Right ventricle myocardium superior (tissue), 1 donor: ENCODE measurements at regions not wholly inside any gene's neighbourhood (a gene's known extent, or its start where the extent isn't known, plus 50 kb on each side); places are given as distances from the start of the nearest gene placed in this dataset.
"Not testable (repeated sequence)": the region's sequence is repeated elsewhere in the genome, so short reads cannot be mapped to it uniquely, and the experiment has no call there.

ENCODE experiments used
- ATAC-seq: fragments of 200-7000 bp; cut with Tn5 transposase; one replicate; pipeline ENCODE4 v1.9.1; 2020; ENCODE audit warnings: mild to moderate bottlenecking; ENCODE audit not compliant: poor library complexity
- DNase-seq: peaks from one replicate; pipeline ENCODE4 v3.0.0-alpha.2; 2020
- intact Hi-C: fragments of 100-400 bp; cut with DNase I; formaldehyde crosslinking; loops from one replicate; pipeline ENCODE4 v1.11.2; 2022
- donor health status: DM: no; HTN: yes; CAD: no; lungs with severe emphysema.

DNA sequence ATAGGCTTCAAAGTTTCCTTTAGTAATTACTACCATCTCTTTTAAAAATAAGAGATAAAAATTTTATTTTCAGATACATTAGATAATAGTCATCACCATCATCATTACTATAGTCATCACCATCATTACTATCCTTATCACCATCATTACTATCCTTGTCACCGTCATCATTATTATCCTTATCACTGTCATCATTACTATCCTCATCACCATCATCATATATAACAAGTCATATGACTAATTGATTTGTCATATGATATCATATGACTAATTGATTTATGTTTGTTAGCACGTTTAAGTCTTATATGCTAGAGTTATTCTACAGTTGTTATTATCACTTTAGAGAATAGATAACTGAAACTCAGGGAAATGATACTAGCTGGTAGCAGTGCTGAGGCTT, 382.1 kb upstream of the CDH18 start:
- intact Hi-C loops: no loop called here
- ATAC-seq (no peak), DNase-seq (no peak)

DNA sequence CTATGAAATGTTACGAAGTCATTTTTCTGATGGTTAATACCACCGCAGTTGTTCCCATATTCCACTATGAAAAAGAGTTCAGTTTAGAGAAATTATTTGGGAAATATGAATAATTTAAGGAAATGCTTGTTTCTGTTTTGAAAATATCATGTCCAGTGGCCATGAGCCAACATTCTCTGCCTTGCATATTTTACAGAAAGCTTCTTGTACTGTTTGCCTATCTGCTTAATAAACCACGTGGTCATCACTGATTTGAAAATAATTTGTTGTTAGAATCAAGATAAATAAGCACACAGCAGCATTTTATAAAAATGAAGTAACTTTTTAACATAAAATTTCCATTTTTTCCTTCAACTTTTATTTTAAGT, 381.5 kb upstream of the CDH18 start:
- DNase-seq (no peak), ATAC-seq (no peak)
- intact Hi-C loops: no loop called here

- intact Hi-C loops: no loop called here
- DNase-seq (no peak), ATAC-seq (no peak)
Observed at GRCh38 chr5:20368571-20369517, 380.8 kb upstream of the CDH18 start.

GRCh38 chr5:20367178-20367577, 379.2 kb upstream of the CDH18 start:
- DNase-seq (no peak), ATAC-seq (no peak)
- intact Hi-C loops: no loop called here

GRCh38 chr5:20360263-20360662, 372.3 kb upstream of the CDH18 start:
- intact Hi-C loops: no loop called here

DNA sequence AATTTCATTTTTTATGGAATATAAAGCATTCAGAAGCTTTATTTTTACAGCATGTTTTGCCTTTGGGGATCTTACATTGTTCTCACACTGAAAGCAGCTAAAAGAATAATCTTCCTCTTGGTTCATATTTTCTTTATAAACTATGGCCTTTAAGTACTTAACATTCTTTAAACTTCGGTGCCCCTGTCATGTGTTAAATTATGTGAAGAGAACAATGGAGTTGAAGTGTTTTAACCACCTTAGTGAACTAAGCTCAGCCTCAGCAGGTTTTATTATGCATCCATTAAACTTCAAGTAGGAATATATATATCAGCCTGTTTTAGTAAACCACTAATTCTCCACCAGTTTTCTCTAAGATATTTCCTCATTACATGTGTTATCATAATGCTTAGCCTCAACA, 371.4 kb upstream of the CDH18 start:
- DNase-seq (no peak), ATAC-seq (no peak)
- intact Hi-C loops: no loop called here

More at GRCh38 chr5:20360263-20360662, 372.3 kb upstream of the CDH18 start:
- DNase-seq (no peak), ATAC-seq (no peak)

GRCh38 chr5:20353499-20353898, 365.5 kb upstream of the CDH18 start:
- DNase-seq (no peak), ATAC-seq (no peak)
- intact Hi-C loops: no loop called here

- no peak for ATAC-seq
- DNase-seq: no peak
- intact Hi-C loops: no loop called here
Observed at GRCh38 chr5:20351849-20352248, 363.8 kb upstream of the CDH18 start.

DNA sequence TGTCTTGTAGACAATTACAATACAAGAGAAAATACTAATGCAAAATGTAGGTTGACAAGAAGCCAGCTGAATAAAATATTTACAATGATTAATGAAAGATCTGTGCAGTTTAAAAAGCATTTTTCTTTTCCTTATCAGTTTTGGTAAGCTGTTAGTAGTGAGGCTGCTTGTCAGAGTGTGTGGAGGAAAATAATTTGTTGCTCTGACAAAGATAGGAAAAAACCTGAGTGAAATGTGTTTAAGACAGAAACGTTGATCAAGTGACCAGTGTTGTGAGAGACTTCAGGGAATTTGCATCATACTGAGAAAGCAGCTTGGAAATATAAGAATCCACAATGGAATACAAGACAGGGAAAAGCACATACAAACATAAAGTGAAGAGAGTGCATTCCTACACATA, 360.3 kb upstream of the CDH18 start:
- no peak for ATAC-seq
- DNase-seq: no peak
- intact Hi-C loops: no loop called here

- intact Hi-C loops: no loop called here
- DNase-seq: no peak
- ATAC-seq: no peak
Observed at GRCh38 chr5:20347334-20347733, 359.3 kb upstream of the CDH18 start.

DNA sequence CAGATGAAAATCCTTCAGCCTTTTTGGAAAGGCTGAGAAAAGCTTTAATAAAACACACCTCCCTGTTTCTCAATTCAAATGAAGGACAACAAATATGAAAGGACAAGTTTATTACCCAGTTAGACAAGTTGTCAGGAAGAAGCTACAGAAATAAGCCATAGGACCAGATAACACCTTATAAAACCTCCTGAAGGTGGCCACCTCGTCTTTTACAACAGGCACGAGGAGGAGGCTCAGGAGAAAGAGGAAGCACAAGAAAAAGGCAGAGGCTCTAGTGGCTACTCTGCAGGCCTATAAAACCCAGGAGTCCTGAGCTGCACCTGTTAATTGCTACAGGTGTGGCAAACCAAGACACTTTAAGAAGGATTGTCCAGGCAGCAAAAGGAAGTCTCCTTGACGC, 352.1 kb upstream of the CDH18 start:
- intact Hi-C loops: no loop called here
- DNase-seq (no peak), ATAC-seq (no peak)

DNA sequence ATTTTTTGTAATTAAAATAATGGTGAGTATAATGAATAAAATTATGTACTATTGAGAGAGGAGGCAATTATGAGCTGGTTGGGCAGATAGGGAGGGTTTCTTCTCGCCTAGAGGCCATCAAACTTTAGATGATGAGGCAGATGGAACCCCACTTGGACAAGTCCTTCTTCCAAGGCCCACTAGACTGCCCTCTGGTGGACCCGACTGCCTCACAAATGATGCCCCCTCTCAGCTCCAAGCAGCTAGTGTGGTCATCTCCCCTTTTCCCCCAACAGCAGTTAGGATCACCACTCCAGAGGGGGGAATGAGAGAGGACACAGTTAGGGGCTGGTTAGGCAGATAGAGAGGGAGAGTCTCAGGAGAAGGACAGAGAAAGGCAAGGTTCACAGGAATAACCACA, 348.0 kb upstream of the CDH18 start:
- DNase-seq (no peak), ATAC-seq (no peak)
- intact Hi-C loops: no loop called here

- ATAC-seq (no peak), DNase-seq (no peak)
- intact Hi-C loops: no loop called here
Observed at GRCh38 chr5:20331826-20332225, 343.8 kb upstream of the CDH18 start.

DNA sequence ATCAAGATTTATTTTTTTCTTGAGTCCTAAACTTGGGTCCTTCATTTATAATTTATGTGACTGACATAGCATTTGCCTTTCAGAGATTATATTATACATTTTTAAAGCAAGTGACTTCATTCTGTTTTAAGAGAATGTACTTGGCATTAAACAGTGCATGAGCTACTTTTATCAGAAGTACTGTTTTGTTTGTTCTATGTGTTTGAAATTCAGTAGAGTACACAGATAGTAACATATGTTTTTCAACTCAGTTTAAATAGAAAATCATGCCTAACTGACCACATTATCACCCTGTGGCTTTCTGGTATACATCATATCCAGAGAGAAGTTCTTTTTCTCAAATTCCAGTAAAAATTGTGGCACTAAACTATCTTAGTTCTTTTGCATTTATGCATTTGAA, 335.3 kb upstream of the CDH18 start:
- intact Hi-C loops: no loop called here
- ATAC-seq: no peak

DNA sequence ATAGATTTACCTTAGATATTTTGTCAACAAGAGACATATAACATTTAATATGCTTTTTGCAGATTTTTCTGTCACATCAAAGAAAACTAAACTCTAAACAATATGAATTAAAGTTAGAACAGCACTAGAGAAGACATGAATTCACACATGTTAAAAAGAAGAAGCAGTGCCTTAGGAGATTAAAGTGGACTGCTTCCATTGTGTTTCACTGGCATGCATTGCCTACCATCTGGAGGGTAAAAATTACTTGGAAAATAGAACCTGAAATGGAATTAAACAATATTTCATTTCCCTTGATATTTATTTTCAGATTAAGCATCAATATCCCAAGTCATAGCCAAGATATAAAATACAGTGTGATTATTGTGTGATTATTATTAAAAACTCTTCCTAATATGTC, 319.4 kb upstream of the CDH18 start:
- no peak for DNase-seq
- intact Hi-C loops: no loop called here
- ATAC-seq: no peak

More for the DNA sequence above, 335.3 kb upstream of the CDH18 start:
- DNase-seq: no peak

GRCh38 chr5:20305463-20305862, 317.5 kb upstream of the CDH18 start:
- intact Hi-C loops: no loop called here
- ATAC-seq (no peak), DNase-seq (peak; percentile 10)

DNA sequence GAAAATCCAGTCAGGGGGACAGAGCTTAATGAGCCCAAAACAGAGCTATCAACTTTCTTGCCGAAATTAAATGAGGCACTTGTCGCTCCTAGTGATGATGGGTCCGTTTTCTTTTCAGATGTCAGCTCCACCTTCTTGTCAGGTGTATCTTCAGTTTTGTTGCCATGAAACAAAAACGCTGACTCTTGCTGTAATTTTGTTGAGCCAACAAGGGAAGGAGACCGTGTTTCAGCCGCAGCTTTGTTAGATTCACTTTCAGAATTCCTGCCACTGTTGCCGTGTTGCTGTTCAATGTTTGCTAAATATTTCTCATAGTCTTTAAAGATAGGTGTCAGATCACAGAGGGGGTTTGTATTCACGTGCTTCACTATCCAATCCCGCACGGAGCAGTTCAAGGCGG, 316.6 kb upstream of the CDH18 start:
- ATAC-seq, DNase-seq, intact Hi-C loops: not testable (repeated sequence)

DNA sequence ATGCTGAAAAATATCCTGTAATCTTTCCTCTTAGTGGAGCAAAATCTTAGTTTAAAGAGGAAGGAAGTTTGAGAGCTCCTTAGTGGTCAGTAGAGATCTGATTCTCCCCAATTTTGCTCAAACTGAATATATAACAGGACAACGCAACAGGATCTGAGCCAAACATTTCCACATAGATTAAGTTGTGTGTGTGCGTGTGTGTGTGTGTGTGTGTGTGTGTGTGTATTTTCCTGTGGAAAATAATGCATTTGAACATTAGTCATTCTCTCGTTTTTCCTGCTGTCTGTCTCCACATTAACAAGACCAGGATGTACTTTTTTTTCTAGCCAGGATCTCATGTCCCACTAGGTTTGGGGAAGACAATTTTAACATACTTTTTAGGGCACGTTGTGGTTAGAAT, 312.1 kb upstream of the CDH18 start:
- ATAC-seq (no peak), DNase-seq (no peak)
- intact Hi-C loops: no loop called here

DNA sequence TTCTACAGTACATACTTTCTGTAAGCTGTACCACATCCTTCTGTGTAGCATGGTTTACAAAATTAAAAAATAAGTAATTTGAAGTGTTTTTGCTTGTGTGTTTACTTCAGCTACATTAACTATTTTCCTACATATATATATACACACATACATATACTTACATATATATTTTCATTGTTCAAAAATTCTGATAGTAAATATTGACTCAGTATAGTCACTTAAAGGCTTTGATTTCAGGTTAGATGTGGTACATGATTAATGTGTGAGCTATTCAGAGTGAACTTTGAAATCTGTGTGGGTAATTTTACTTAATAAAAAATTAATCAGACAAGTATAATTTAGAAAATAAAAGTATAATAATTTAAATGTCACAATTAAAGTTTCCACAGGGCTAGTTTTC, 306.7 kb upstream of the CDH18 start:
- no peak for ATAC-seq
- DNase-seq: no peak
- intact Hi-C loops: no loop called here

DNA sequence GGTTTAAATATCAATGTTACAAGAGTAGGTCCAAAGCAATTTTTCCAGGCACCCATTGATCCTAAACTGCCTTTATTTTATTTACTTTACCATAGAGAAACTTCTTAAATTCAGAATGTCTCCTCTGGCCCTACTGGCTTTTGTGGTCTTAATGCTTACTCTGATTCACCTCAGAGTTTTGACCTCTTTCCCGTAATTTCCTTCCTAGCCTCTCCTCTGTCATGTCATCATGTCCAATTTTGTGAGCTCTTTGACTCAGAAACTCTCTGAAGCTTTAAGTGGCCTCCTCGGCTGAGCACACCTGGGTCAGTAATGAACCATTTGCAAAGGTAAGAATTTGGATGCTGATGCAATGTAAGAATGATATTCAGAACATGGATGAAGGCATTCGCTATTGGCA, 303.8 kb upstream of the CDH18 start:
- no peak for ATAC-seq
- no peak for DNase-seq
- intact Hi-C loops: no loop called here

DNA sequence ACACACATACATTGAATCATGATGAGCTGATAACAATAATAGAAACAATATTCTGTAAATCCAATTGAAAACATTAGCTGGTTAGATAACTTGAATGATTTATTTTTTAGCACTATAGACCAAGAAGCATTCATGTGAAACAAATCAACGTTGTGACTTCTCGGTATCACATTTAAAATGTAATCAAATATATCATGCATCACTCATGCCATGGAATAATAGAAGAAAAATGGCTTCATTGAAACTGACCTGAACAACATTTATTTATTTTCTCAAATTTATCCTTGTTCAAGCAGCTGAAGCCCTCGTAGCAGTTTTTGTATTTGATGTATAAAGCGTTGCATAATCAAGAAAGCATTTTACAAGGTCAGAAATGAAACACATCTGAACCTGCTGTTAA, 299.6 kb upstream of the CDH18 start:
- ATAC-seq (no peak), DNase-seq (no peak)
- intact Hi-C loops: no loop called here
